WI38 (cell line): ENCODE measurements at regions not wholly inside any gene's neighbourhood (a gene's known extent, or its start where the extent isn't known, plus 50 kb on each side); places are given as distances from the start of the nearest gene placed in this dataset.

Experiments used
- H3K4me3 ChIP-seq: 2 replicates; pipeline ENCODE4 v1.5.1; 2011; ENCODE audit warnings: low read depth, mild to moderate bottlenecking, control low read depth, low read length
- TF ChIP-seq, protein P1 (sequence below): IDR thresholded peaks from 2 replicates; pipeline ENCODE4 v1.5.1; 2012; ENCODE audit warnings: low read depth, mild to moderate bottlenecking, control low read depth, low read length

DNA sequence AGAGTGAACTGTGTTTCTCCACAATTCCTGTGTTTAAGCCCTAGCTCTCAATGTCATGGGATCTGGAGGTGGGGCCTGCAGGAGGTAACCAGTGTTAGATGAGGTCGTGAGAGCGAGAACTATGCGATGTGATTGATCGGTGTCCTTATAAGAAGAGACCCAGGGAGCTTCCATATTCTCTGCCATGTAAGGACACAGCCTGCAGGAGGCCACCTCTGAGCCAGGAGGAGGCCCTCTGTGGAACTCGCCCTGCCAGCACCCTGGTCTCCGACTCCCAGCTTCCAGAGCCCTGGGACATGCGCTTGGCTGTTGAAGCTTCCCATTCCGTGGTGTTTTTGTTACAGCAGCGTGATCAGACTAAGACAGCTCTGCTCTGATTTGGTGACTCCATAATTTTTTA, 255.4 kb downstream of the IRX2 start:
- TF ChIP-seq, protein P1, sequence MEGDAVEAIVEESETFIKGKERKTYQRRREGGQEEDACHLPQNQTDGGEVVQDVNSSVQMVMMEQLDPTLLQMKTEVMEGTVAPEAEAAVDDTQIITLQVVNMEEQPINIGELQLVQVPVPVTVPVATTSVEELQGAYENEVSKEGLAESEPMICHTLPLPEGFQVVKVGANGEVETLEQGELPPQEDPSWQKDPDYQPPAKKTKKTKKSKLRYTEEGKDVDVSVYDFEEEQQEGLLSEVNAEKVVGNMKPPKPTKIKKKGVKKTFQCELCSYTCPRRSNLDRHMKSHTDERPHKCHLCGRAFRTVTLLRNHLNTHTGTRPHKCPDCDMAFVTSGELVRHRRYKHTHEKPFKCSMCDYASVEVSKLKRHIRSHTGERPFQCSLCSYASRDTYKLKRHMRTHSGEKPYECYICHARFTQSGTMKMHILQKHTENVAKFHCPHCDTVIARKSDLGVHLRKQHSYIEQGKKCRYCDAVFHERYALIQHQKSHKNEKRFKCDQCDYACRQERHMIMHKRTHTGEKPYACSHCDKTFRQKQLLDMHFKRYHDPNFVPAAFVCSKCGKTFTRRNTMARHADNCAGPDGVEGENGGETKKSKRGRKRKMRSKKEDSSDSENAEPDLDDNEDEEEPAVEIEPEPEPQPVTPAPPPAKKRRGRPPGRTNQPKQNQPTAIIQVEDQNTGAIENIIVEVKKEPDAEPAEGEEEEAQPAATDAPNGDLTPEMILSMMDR, result no peak
- H3K4me3 ChIP-seq, result no peak overlapping the region

DNA sequence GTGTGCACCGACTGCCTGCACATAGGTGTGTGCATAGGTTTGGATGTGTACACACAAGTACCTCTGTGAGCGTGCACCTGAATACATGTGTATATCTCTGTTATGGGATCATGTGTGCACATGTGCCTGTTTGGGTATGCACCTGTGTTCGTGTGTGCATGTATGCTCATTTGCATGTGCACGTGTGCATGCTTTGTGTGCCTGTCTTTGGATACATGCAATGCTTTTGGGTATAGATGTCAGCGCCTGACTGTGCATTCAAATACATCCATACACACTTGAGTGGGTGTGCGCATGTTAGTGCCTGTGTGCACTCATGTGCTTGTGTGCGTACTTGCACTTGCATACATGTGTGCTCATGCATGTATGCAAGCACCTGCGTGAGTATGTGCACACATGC, 258.1 kb downstream of the IRX2 start:
- TF ChIP-seq, protein P1, result no peak
- no peak overlapping the region for H3K4me3 ChIP-seq

DNA sequence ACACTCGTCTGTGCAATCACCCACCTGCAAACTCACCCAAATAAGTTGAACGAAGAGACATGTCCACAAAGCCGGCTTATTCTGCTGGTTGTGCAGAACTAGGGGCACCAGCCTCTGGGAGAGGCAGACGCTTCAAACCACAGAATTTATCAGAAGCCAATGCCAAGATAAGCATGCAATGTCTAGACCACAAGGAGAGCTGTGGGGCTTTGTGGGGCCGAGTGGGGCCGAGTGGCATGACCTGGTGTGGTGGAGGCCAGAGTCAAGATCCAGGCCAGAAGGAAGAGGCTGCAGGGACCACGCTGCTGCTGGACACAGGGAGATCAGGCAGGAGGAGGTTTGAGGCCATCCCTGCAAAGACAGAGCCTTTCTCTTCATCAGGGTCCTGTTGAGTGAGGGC, 259.0 kb downstream of the IRX2 start:
- TF ChIP-seq, protein P1, result no peak
- H3K4me3 ChIP-seq, result no peak overlapping the region

DNA sequence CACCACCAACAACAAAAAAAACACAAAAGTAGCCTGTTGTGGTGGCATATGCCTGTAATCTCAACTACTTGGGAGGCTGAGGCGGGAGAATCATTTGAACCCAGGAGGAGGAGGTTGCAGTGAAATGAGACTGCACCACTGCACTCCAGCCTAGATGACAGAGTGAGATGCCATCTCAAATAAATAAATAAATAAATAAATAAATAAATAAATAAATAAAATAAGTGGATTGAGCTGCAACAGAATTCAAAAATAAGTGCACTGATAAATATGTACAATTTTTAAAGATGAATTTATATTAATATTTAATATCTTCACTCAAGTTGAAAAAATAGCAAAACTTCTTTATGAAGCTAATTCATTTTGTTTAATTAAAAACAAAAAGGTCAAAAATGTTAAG, 259.6 kb downstream of the IRX2 start:
- TF ChIP-seq, protein P1, result no peak
- no peak overlapping the region for H3K4me3 ChIP-seq

DNA sequence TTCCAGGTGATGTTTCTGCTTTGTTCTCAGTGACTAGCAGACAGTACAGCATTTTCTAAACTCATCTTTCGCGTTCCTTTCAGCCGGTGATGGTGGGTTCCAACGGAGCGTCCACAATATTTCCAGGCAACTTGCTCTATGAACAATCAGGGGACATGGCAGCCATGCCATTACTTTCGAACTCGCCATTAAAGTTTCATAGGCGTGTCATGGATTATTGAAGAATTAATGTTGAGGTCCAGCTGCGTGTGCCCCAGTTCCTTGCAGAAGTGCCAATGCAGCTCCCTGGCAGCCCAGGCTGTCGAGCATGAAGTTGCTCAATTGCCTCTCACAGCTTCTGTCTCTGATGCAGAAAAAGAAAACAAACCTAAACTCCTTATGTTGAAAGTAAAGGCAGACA, 262.2 kb downstream of the IRX2 start:
- TF ChIP-seq, protein P1, result no peak
- no peak overlapping the region for H3K4me3 ChIP-seq

DNA sequence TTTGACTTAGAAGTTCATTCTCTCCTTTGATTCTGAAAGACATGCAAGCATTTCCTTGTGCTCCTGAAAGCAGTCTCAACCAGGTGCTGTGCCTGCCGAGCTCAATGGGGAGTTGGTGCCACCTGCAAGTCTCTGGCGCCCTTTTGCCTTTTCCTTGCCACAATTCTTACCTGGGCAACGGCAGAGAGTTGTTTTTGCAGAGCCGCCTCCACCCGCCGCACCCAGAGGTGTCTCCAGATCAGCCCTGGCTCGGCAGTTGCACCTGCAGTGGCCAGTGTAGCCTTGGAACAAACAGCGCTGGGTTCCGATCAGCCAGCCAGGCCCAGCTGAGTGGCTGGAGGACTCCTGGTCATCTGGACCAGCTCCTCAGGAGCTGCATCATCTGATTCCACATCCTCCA, 262.9 kb downstream of the IRX2 start:
- TF ChIP-seq, protein P1, result no peak
- no peak overlapping the region for H3K4me3 ChIP-seq

DNA sequence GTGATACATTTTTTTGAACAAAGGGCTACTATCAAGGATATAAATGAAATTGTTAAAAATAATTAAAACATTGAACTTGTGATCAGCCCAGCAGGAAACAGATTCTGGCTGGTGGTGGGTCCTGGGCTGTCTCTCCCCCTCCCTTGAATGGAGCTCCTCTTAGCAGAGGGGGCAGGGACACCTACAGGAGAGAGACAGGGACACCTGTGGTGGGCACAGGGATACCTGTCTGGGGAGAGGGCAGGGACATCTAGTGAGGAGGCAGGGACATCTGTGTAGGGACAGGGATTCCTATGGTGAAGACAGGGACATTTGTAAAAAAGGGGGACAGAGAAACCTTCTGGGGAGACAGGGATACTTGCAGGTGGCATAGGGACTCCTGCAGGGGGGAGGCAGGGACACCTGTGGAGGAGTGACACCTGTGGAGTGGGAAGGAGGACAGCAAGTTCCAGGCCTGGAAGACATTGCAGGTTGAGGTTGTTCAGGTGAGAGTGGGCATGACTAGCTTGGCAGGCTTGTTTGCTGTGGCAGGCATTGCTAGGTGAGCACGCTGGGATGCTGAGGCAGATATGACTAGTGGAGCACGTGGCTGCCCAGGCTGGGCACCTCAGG, 264.2 kb downstream of the IRX2 start:
- H3K4me3 ChIP-seq, result no peak overlapping the region
- TF ChIP-seq, protein P1, result no peak
